AG20443 (cell line): ENCODE measurements at regions not wholly inside any gene's neighbourhood (a gene's known extent, or its start where the extent isn't known, plus 50 kb on each side); places are given as distances from the start of the nearest gene placed in this dataset.

Source experiments
- DNase-seq: peaks from one replicate; pipeline ENCODE4 v3.0.0; 2012; ENCODE audit warnings: low spot score, mixed read lengths

- no peak for DNase-seq
Measured at GRCh38 chr5:10073441-10074104, 176.1 kb downstream of the ATPSCKMT start.

DNA sequence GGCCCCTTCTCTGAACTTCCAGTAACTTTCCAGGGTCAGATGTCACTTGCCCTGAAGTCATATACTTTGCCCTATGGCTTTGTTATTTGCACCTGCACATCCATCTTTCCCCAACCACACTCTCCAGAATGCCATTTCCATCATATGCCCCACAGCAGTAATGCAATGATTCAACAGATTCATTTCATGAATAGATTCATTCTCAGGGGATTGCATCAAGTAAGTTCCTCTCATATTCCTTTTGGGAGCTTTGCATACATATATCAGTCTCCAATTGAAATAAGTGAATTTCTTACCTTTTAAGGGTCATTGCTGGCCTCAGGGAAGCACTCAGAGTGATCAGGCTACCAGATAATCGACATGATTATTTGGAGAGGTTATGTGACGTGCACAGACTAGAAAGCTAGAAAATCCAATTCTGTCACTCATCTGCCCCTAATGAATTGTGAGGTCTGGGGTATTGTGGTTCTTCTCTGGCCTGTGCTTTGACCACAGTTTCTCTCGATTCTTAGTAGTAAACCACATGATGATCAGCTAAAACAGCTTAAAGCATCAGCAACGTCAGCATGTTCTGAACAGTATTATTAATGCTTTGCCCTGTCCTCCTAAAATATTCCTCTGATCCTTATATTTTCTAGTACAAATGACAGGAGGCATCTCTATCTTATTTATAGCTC lies 179.9 kb downstream of the ATPSCKMT start:
- no peak for DNase-seq

GRCh38 chr5:10065428-10066000 lies 184.2 kb downstream of the ATPSCKMT start:
- DNase-seq = no peak

DNA sequence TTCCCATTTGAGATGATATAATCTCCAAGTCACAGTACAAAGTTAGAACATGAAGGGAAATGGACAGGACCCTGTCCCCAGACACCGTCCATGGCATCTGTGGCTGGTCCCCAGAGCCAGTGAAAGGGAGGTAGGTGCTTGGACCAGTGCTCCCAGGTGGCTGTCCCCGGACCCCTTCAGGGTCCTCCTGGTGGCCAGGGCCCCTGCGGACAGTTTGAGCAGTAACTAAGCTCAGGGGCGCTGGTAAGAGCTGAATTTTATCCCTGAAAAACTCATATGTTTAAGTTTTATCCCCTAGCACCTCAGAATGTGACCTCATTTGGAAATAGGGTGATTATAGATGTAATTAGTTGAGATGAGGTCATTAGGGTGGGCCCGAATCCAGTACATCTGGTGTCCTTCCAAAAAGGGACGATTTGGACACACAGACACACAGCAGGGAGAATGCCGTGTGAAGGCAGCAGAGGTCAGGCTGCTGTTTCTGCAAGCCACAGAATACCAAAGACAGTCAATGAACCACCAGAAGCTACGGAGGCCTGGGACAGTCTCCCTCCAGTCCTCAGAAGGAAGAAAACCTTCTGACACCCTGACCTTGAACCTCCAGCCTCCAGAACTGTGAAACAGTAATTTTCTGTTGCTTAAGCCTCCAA lies 185.0 kb downstream of the ATPSCKMT start:
- DNase-seq = peak; percentile 65

DNA sequence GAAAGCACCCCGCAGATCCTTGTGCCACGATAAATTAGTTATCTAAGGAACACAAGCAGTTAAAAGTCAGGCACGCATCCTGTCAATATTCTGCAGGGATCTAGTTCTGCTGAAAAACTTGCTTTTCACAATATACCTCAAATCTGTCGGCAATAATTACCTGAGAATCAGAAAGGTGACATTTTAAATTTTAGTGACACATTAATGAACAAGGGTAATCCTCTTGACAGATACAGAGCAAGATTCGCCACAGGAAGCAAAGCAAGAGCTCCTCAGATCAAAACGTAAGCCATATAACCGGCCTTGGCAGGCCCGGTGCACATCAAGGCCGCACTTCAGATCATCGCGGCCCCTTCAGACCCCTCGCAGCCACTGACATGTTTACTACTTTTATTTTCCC lies 185.7 kb downstream of the ATPSCKMT start:
- DNase-seq = no peak

DNA sequence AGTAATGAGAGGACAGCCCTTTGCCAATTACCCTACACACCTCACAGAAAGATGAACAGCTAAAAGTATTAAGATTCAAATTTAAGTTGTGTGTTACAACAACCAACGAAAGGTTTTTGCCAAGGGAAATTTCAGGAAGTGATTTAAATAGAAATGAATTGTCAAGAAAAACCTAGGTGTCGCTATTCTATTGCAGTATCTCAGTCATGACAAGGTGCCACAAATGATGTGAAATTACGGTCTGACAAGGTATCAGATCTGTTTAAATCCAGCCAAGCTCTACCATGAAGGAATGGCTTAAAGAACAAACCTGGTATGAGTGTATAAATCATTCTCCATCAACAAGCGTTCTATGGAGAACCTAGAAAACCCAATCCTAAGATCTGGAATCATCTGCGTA lies 189.7 kb downstream of the ATPSCKMT start:
- no peak for DNase-seq

DNA sequence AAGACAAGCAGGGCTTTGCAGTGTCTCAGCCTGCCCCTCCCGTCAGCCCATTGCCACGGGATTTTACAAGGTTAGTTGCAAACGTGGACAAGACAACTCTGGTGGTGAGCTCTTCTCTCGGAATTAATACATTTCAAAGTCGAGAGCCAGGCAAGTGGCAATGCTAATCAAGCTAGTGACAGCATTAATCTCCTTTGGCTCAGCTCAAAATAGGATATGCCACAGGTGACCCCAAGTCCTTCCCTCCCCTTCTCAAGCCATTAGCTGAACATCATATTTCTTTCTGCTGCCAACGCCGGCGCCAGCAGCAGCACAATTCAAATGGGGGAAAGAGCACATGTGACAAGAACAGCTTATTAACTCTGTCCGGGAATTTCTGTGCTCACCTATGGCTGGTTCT lies 190.1 kb downstream of the ATPSCKMT start:
- no peak for DNase-seq

DNA sequence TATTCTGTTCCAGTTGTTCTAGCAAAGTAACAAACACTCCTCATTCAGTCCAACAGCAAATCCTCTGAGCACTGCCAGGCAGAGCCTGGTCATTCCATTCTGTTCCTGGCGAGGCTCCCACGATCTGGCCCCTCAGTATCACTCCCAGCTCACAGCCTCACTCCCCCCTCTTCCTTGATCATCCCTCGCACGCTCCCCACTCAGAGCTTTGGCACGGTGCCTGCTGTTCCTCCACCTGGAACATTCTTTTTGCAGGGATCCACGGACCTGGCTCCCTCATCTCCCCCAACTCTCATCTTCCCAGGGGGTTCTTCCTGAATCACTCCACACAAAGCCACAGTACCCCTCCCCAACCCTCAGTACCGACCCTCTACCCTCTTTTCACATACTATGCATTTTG lies 192.3 kb downstream of the ATPSCKMT start:
- no peak for DNase-seq

GRCh38 chr5:10056228-10056760 lies 193.4 kb downstream of the ATPSCKMT start:
- no peak for DNase-seq

- DNase-seq = no peak
Measured at GRCh38 chr5:10049858-10050455, 199.7 kb downstream of the ATPSCKMT start.

DNA sequence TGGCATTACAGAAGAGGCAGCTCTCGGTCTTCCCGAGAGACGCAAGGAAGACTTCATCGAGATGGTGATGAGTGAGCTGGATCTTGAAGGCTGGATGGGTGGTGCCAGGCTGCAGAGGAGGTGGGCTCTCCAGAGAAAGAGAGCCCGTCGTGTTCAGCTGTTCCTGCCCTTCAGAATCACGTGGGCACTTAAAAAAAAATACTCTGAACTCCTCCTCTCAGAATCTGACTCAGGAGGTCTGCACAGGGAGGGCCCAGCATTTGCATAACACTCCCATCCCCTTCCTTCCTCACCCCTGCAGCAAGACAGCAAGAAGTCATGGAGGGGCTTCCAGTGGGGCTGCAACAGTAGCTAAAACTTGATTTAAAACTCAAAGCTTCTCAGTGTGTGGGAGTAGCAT lies 203.0 kb downstream of the ATPSCKMT start:
- no peak for DNase-seq

DNA sequence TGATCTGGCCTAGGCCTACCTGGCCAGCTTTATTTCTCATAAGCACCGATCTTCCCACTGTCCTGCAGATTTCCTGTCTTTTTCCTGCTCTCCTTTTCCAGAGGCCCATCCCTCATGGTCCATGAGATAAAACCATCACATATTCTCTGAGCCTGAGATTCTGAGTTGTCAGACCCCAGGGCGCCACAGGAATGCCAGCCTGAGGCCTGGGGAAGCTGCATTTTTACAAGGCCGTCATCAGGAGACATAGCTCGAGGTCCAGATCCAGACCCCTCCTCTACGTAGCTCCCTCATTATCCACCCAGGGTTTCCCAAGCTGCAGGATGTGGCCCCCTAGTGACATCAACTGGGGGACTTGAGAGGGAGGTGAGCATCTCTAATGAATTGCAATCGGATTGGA lies 204.3 kb downstream of the ATPSCKMT start:
- no peak for DNase-seq

- peak; percentile 35 for DNase-seq
Measured at GRCh38 chr5:10036136-10036815, 213.4 kb downstream of the ATPSCKMT start.

DNA sequence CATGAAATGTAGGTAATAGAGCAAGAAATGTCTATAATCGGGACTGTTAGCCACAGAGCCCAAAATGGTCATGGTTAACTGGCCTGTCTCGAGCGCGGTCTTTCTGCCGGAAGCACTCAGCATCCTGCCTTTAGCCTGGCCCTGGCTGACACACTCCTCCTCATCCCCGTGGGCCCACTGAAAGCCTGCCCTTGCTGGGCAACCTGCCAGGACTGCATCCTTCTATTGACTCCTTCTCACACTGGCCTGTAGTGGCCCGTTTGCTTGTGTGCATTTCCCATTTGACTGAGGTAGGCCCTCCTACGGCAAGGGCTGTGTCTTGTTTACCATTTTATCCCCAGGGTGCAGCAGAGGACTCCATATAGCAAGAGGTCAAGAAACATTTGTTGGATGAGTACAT lies 215.7 kb downstream of the ATPSCKMT start:
- no peak for DNase-seq

DNA sequence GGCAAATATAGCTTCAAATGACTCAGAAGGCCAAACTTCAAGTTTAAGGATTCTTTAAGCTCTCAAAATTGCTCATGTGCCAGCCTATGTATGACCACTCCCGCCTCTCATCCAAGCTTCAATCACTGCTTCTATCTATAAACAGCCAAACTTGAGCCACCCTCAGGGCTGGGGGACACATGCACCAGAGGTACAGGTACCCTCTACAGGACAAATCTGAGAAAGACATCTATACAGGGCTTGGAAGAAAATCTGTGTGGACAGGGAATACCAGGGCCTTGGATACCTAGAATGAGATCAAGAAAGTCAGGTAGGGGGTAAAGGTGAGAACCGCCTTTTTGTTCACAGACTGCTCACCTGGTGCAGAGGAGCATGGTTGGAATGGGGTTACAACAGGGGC lies 217.9 kb downstream of the ATPSCKMT start:
- no peak for DNase-seq

DNA sequence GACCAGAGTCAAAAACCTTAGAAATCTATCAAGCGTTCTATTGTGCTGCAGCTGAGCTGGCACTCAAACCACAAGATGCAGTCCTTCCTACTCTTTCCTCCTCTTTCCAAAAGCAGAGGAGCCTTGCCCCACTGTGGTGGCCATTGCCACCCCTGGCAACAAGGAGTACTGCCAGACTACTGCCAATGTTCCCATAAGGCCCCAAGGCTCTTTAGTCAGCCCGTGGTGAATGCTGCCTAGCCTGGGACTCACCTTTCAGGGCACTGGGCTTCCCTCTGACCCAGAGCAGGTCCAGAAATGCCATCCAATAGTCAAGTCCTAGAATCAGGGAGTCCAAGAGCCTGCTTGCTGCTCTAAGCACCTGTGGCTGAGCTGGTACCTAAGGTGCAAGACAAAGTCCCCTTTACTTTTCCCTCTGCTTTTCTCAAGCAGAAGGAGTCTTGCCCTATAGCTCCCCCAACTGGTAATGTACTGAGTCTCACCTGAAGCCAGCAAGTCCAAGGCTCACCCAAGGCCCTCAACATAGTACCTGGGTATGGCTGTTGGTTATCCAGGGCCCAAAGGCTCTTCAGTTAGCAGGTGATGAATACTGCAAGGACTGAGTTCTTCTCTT lies 219.4 kb downstream of the ATPSCKMT start:
- no peak for DNase-seq

GRCh38 chr5:10023494-10023893 lies 226.2 kb downstream of the ATPSCKMT start:
- DNase-seq = no peak

GRCh38 chr5:10021248-10021647 lies 228.4 kb downstream of the ATPSCKMT start:
- no peak for DNase-seq

- DNase-seq = no peak
Measured at GRCh38 chr5:10019236-10019635, 230.5 kb downstream of the ATPSCKMT start.

- peak; percentile 71 for DNase-seq
Measured at GRCh38 chr5:10018201-10019069, 231.3 kb downstream of the ATPSCKMT start.
